ENCODE measurements at regions not wholly inside any gene's neighbourhood (a gene's known extent, or its start where the extent isn't known, plus 50 kb on each side); places are given as distances from the start of the nearest gene placed in this dataset.

- no peak for TF ChIP-seq MYBL2 (IDR thresholded peaks at IDR 0.05; ENCODE audit: low read depth)
- TF ChIP-seq MYBL2 (CRISPR knock-in tag; IDR thresholded peaks at IDR 0.05; ENCODE audit: borderline replicate concordance) = no peak
- TF ChIP-seq PHF8 (IDR thresholded peaks at IDR 0.05; ENCODE audit: borderline replicate concordance, low read length) = no peak
- no peak for TF ChIP-seq CAMTA2 (CRISPR knock-in tag; conservative IDR thresholded peaks at IDR 0.05)
- TF ChIP-seq ATF4 (CRISPR knock-in tag; IDR thresholded peaks at IDR 0.05) = no peak
- TF ChIP-seq DMBX1 (CRISPR knock-in tag; IDR thresholded peaks at IDR 0.05; ENCODE audit: borderline replicate concordance) = no peak
- no peak for TF ChIP-seq GATA2 (CRISPR knock-in tag; IDR thresholded peaks at IDR 0.05)
- TF ChIP-seq, protein P1, sequence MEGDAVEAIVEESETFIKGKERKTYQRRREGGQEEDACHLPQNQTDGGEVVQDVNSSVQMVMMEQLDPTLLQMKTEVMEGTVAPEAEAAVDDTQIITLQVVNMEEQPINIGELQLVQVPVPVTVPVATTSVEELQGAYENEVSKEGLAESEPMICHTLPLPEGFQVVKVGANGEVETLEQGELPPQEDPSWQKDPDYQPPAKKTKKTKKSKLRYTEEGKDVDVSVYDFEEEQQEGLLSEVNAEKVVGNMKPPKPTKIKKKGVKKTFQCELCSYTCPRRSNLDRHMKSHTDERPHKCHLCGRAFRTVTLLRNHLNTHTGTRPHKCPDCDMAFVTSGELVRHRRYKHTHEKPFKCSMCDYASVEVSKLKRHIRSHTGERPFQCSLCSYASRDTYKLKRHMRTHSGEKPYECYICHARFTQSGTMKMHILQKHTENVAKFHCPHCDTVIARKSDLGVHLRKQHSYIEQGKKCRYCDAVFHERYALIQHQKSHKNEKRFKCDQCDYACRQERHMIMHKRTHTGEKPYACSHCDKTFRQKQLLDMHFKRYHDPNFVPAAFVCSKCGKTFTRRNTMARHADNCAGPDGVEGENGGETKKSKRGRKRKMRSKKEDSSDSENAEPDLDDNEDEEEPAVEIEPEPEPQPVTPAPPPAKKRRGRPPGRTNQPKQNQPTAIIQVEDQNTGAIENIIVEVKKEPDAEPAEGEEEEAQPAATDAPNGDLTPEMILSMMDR (IDR thresholded peaks at IDR 0.05 in 2 of 3, conservative IDR thresholded peaks at IDR 0.05 in 1 of 3; ENCODE audit: insufficient read depth in 2 of 3, low read depth in 1 of 3, low read length in 3 of 3) = no peak
- TF ChIP-seq YBX1 (IDR thresholded peaks at IDR 0.05) = no peak
- TF ChIP-seq TBP (optimal IDR thresholded peaks at IDR 0.05; ENCODE audit: low read depth, low read length) = no peak
- TF ChIP-seq TEAD4 (IDR thresholded peaks at IDR 0.05; ENCODE audit: low read length) = no peak
- no peak for TF ChIP-seq TEAD4 (CRISPR knock-in tag; IDR thresholded peaks at IDR 0.05; ENCODE audit: borderline replicate concordance)
- no peak for TF ChIP-seq ATF1 (CRISPR knock-in tag; IDR thresholded peaks at IDR 0.05)
- no peak for TF ChIP-seq ATF1 (tag; IDR thresholded peaks at IDR 0.05)
- TF ChIP-seq FOS (IDR thresholded peaks at IDR 0.05; ENCODE audit: extremely low read depth, insufficient read length) = no peak
Observed at GRCh38 chr2:7929281-7929680, 752.6 kb upstream of the ID2 start.

Measured in K562 (cell line).